CD4-positive, alpha-beta T cell treated with Interleukin-15 for 1 hour (primary cell): ENCODE measurements at regions not wholly inside any gene's neighbourhood (a gene's known extent, or its start where the extent isn't known, plus 50 kb on each side); places are given as distances from the start of the nearest gene placed in this dataset.
"Not testable (repeated sequence)": the region's sequence is repeated elsewhere in the genome, so short reads cannot be mapped to it uniquely, and the experiment has no call there.

ENCODE experiments used
- DNase-seq: peaks from one replicate; pipeline ENCODE4 v3.0.0-alpha.2; 2020

DNA sequence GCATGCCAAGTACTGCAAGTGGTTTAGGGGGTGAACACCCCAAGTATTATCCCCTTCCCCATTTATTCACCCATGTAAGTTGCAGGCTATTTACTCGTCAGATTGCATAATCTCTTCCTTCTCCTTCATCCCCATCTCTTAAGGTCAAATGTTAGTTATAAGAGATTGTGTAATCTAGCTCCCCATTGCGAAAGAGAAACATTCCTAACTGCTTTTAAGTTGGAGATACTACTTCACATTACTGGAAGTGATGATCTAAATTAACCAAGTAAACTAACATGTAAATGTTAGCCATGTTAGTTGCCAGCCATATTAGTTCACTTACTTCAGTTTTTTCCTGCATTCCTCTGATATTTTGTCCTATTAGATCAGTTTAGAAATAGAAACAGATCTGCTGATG is 262.3 kb downstream of the TAF11L14 start:
- no peak for DNase-seq

DNA sequence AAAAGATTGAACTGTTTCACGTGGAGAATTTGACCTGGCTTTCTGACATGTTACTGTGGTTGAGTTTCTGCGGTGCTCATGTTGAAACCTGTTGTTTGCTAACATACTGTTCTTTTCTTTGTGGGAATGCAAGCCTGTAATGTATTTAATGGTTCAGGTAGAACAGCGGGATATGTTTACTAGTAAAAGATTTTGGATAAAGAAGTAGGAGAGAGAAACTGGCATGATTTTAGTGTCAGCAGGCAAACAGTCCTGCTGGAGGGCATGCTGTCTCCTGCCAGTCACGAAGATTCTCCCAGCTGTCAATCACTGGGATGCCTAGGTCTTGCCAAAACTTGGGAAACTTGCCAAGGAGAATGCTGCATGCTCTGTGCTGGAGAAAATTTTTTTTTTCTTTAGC is 263.5 kb downstream of the TAF11L14 start:
- no peak for DNase-seq

DNA sequence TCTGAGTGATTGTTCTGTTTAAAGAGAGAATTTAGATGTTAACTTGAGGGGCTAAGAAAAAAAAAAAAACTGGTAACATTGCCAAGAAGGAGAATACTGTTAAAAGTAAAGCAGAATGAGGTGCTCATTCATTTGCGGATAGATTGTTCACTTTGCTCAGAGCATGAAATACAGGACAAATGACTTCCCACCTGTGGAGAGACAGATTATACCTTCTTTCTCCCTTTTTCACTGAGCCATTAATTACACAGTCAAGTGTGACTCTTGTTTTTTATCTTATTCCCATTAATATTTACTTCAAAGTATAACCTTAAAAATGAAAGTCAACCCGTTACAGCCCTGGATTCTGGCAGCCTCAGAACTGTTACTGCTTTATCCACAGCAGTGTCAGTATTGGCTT is 264.5 kb downstream of the TAF11L14 start:
- no peak for DNase-seq

DNA sequence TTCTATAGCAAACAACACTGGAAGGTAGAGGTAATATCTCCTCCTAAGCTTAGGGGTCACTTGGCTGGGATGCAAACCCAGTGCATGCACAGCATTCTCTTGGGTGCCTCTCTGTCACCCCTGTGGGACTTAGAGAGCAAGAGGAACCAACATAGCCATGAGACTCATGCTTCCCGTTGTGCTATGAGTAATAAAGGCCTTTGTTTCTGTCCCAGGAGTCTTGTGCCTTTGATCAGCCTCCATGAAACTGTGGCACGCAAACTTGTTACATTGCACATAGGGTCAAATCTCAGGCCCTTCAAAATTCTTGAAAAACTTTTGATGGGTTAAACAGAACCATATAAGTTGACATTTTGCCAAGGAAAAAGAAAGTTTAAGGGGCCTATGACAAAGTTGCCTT is 272.8 kb downstream of the TAF11L14 start:
- no peak for DNase-seq

DNA sequence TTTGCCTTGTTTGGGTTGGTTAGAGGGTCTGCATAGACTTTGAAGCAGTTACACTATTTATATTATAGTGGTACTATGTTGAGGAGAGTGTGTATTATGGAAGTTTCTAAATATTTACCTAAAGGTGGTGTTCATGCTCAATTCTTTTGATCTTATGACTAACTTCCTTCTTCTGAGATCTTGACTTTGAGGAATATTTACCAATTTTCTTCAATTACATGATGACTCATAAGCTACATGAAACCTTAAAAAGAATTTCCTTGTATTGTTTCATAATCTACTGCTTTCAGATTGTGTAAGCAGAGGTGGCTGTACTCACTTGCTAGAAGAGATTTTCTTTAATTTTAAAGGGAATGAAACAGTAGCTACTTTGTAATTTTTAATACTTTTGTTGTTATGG is 276.1 kb downstream of the TAF11L14 start:
- no peak for DNase-seq

DNA sequence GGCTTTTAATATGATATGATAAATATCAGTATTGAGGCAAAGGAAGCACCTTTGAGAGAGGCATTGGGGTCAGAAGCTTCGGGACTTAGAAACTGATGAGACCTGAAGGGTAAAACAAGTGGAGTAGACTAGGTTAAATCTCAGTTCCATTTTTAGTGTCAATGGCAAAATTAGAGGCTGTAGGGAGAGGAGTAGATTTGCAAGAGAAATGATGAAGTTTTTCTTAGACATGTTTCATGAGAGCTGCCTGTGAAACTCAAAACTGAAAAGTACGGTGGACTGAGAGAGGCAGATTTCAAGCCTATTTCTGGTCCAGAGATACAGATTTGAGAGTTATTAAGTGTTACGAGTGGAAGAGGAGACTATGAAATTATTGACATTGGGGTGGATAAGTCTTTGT is 278.5 kb downstream of the TAF11L14 start:
- no peak for DNase-seq

DNA sequence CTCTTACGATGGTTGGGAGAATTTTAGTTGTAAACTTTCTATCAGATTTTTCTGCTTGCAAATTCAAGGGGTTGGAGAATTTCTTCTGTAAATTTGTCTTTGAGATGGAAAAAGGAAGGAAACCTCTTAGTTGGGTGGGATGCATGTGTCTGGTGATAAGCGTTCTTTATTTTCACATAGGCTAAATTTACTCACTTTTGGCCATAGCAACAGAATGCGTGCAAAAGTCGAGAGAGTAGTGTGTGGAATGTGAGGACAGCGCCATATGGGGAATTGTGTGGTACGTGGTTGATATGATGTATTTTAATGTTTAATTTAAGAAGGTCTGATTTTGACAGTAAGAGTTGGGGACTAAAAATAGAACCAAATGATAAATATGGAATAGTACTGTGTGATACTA is 282.2 kb downstream of the TAF11L14 start:
- DNase-seq = no peak

DNA sequence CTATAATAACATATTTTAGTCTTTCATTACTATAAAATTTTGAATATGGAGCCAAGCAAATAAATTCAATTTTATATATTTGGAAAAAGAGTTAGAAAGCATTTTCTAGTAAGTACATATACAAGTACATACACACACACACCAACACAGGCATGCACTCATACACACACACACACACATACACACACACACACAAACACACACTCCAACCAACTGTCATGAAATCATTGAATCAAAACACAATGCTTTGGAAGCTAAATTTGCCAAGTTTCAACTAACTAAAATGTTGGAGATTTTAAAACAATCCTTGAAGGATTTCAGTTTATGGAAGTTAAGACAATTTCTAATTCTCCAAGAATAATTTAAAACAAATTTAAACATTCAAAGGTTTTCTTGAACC is 283.2 kb downstream of the TAF11L14 start:
- no peak for DNase-seq

DNA sequence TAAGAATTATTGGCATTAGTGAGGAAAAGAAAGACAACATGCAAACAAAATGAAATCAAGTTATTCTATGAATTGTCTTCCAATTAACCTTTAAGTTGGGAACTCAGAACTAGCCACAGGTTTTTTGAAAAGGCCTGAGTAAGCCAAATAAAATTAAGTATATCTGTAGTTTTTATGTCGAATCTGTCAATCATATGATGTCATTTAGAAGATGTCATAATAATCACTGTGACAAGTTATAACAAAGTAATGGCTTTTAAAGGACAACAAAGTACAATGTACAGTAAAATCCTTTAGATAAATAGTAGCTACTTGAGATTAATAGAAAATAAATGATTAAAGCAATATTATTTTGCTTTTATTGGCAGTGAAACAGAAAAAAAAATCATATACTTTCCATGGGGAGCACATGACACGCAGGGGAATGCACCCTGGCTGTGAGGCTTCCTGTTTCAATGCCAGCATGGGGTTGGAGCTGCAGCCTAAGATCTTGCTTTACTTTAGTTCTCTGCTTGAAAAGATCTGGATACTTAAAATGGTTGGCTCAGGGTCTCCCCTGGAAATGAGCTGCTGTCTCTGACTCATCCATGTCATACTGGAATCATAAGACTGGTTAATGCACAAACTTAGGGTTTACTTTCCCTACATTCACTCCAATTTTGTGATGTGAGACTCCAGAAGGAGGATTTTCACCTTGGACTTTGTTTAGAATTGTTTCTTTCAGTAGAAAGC is 284.3 kb downstream of the TAF11L14 start:
- DNase-seq = no peak

DNA sequence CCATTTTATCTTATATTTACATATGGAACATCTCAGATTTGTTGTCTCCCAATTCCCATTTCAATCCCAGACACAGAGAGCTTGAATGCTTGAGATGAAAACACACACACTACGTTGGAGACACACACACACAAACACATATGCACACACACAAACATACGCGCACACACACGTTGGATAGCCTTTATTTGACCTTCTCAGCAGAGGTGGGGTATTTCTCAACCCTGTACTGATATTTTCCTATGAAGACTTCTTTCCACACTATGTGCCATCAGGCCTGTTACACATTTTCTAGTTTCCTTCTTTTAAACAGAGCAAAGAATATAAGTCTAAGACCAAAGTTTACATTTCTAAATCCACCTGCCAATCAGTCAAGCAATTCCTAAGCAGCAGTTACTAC is 291.0 kb downstream of the TAF11L14 start:
- DNase-seq = no peak

DNA sequence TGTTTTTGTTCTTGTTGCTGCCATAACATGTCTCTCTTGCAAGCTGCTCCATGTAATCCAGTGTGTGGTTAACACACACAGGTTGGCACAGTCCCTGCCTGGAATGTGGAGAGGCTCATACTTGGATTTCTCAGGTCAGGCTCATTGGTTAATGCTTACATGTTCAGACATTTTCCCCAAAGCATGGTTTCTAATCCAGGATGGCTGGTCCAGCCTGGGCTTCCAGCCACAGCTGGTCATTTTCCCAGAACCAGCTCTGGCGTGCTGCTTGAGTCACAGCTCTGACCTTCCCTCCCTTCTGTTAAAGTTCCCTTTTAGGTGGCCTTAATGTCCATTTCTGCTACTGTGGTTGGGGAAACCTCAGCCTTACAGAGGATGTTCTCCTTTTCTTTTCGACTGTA is 294.3 kb downstream of the TAF11L14 start:
- no peak for DNase-seq

DNA sequence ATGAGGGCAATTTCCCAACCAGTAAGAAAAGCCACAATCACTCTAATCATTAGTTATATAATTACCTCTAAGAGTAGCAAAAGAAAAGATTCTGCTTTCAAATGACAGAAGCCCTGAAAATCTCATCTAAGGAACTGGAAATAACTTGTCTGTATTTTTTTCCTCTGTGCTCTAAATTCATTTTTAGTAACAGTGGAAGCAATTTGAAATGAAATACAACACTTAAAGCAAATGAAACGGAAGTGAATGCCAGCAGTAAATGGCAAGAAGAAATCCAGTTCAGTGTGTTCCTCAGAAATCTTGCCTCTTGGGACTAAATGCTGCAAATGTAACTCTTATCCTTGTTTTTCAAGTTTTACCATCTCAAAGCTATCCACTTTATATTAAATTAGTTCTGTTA is 294.9 kb downstream of the TAF11L14 start:
- DNase-seq = no peak

DNA sequence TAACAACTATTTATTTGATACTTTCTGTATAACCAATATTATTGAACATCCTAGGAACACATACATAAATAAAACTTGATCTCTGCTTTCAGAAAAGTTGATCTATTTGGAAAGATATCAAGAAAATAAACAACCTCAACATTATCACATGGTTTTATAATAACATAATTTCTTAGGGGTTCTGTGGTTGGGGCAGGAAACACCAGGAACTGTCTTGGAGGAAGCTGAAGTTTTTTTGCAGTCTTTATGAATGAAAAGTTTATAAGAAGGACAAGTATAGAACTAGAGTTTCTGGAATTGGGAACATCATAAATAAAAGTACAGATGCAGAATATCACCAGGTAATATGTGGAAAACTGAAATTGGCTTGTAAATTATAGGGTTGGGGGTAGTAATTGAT is 296.1 kb downstream of the TAF11L14 start:
- no peak for DNase-seq

DNA sequence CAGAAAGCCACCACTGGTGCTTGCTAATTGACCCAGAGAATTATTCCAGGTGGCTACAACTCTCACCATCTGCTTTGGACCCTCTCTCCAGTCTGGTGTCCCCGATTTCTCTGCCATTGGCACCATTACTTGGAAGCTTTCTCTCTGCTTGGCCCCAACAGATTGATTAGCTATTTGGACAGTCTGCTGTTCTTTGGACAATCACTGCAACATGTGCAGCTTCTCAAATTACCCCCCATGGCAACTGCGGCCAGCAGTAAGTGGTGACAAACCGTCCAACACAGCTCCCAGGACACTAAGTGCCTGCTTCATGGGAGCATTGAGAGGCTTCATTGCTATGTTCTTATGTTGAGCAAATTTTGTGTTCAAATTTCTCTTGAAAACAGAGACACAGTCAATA is 309.8 kb downstream of the TAF11L14 start:
- DNase-seq = no peak

DNA sequence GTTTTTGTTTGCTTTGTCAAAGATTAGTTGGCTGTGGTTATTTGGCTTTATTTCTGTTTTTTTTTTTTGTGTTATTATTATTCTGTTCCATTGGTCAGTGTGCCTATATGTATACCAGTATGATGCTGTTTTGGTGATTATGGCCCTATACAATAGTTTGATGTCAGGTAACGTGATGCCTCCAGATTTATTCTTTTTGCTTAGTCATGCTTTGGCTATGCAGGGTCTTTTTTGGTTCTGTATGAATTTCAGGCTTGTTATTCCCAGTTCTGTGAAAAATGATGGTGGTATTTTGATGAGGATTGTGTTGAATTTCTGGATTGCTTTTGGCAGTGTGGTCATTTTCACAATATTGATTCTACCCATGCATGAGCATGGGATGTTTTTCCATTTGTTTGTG is 312.8 kb downstream of the TAF11L14 start:
- DNase-seq = no peak

DNA sequence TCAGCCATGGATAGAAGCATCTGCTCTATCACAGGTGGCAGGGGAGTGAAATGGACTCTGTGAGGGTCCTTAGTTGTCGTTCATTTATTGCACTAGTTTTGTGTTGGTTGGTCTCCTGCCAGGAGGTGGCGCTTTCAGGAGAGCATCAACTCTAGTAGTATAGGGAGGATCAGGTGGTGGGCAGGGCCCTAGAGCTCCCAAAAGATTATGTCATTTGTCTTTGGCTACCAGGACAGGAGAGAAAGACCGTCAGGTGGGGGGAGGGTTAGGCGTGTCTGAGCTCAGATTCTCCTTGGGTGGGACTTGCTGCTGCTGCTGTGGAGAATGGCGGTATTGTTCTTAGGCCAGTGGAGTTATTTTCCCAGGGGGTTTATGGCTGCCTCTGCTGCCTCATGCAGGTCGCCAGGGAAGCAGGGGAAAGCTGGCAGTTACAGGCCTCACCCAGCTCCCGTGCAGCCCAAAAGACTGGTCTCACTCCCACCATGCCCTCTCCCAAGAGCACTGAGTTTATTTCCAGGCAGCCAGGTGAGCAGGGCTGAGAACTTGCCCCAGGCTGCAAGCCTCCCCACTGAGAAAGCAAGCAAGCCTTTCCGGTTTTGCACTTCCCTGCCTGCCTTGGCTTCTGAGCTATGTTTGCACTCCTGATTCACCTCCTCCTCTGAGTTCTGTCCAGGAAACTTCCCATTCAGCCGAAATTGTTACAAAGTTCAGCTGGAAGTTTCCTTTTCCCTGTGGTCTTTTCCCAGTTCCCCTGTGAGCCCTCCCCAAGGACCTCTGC is 317.3 kb downstream of the TAF11L14 start:
- DNase-seq = no peak

DNA sequence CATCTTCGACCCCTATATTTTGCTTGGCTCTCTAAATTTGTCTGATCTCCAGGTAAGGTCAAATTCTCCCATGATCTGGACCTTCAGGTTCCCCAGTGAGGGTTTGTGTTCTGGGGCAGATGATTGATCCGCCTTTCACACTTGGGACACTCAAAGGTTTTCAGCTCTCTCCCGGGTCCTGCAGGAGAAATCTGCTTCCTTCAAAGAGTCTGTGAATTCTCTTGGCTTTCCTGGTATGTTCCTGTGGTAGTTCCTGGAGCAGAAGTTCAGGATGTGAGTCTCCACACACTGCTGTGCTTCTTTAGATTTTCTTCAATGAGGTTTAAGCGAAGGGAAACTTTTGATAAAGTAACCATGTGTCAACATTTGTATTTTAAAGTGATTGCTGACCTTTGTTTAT is 318.0 kb downstream of the TAF11L14 start:
- DNase-seq = no peak

DNA sequence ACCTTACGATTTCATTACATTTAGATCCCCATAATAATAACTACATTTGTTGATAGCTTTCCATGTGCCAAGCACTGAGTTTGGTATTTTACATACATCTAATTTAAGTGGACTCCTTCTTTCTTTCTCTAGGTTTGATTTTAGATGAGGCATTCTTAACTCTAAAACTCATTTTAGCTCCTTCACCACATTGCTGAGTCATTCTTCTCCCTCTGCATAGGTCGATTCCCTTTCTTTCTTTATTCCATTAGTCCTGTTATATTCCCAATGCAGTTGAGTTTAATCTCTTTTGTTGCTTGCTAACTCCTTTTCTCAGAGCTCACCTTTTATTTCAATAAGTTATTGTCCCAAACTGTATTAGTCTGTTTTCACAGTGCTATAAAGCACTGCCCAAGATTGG is 329.8 kb downstream of the TAF11L14 start:
- no peak for DNase-seq

DNA sequence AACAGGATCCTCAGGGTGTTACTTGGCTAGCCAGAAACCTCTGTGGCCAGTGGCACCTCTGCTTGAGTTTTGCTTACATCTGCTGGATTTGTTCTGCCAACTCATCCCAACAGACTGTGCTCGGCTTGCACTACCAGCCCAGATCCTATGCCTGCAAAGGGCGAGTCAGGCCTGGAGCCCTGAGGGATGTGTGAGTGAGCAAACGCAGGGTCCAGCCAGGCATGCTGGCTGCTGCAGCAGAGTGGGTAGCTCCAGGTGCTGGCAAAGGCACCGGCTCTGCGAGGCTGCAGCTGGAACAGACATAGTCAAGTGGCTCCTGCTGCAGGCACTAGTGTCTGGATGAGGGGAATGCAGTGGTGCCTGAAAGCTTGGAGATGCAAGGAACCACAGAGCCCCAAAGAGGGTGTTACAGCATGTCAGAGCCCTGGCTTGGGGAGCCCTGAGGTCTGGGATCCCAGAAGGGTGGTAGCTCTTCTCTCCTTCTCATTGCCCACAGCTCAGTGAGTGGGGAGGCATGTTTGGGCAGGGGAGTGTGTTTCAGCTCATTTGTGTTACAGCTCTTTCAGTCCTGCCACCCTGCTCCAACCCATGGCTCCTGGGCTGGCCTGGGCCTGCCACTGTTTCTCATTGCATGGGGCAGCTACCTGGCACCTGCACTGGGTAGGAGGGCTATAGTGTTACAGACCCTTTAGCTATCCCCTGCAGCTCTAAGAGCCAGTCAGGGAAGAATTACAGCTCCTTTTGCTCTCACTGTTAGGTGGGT is 332.6 kb downstream of the TAF11L14 start:
- DNase-seq = no peak

DNA sequence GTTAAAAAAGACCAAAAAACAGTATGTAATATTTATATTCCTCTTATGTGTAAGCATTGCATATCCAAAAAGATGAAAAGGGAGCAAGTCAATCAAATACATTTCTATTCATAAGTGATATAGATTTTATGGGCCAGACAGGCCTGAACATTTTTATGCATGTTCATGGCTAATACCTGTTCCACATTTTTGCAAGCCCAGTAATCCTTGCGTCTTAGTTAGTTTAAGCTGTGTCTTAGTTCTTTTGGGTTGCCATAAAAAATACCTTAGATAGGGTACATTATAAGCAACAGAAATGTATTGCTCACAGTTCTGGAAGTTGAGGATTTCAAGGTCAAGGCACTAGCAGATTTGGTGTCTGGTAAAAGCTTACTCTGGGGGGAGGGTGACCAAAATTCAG is 342.1 kb downstream of the TAF11L14 start:
- DNase-seq = no peak

DNA sequence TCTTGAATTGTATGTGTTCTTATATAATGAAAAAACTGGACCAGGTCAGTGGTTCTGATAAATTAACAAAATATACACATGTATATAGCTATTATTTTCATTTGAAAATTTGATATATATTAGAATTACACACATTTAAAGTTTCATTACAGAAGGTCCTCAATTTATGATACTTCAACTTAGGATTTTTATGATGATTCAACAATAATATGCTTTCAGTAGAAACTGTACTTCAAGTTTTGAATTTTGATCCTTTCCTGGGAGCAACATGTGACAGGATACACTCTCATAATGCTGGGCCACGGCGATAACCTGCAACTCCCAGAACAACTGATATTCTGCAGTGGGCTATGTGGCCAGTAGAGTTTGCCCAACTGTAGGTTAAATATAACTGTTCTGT is 344.7 kb downstream of the TAF11L14 start:
- DNase-seq = no peak

DNA sequence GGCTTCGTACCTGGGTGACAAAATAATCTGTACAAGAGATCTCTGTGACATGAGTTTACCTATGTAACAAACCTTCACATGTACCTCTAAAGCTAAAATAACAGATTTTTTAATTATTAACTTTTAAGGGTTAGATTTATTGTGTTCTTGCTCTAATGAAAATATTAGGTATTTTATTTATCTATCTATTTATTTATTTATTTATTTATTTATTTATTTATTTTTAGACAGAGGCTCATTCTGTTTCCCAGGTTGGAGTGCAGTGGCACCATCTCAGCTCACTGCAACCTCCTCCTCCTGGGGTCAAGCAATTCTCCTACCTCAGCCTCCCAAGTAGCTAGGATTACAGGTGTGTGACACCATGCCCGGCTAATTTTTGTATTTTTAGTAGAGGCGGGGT is 348.4 kb downstream of the TAF11L14 start:
- not testable (repeated sequence) for DNase-seq

DNA sequence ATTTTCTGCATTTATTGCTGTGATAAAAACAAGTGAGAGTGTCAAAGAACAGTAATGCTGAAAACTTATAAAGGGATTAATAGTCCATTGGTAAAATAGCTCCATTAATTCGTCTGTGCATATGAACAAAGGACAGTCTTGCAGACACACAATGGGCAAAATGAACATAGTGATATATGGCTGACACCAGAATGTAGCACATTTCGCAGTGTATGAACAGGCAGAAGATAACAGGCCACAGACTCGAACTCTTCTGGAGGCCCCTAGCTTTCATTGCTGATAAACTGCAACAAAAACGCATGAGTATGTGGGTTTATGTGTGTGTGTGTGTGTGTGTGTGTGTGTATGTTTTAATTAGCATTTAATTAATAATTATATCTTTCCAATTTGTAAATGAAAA is 354.8 kb downstream of the TAF11L14 start:
- DNase-seq = no peak
